Nephron (organoid): ENCODE measurements at regions not wholly inside any gene's neighbourhood (a gene's known extent, or its start where the extent isn't known, plus 50 kb on each side); places are given as distances from the start of the nearest gene placed in this dataset.

ENCODE experiments used
- H3K27ac Mint-ChIP-seq, 3 experiments: 2 replicates each; pipeline ENCODE4 v1.8.0; 2020; ENCODE audit warnings: mixed read lengths in 3 of 3, mild to moderate bottlenecking in 2 of 3, moderate library complexity in 1 of 3
- H3K27me3 Mint-ChIP-seq: 2 replicates; pipeline ENCODE4 v1.8.0; 2021; ENCODE audit warnings: low read depth, mild to moderate bottlenecking, moderate library complexity, mixed read lengths
- H3K36me3 Mint-ChIP-seq: 2 replicates; pipeline ENCODE4 v1.8.0; 2020; ENCODE audit warnings: low read depth, mixed read lengths
- H3K4me1 Mint-ChIP-seq: 2 replicates; pipeline ENCODE4 v1.8.0; 2020; ENCODE audit warnings: mixed read lengths
- H3K4me3 Mint-ChIP-seq, 3 experiments: 2 replicates each; pipeline ENCODE4 v1.8.0; 2020; ENCODE audit warnings: mild to moderate bottlenecking in 3 of 3, mixed read lengths in 3 of 3, moderate library complexity in 2 of 3
- H3K9me3 Mint-ChIP-seq: 2 replicates; pipeline ENCODE4 v1.8.0; 2020; ENCODE audit warnings: mixed read lengths
- TF ChIP-seq, protein P1 (sequence below), 3 experiments: fragments of 200-600 bp; sonication (generic); IDR thresholded peaks; one replicate each; pipeline ENCODE4 v1.5.0; 2021; ENCODE audit warnings: antibody characterized with exemption in 3 of 3; ENCODE audit not compliant: unreplicated experiment in 3 of 3

DNA sequence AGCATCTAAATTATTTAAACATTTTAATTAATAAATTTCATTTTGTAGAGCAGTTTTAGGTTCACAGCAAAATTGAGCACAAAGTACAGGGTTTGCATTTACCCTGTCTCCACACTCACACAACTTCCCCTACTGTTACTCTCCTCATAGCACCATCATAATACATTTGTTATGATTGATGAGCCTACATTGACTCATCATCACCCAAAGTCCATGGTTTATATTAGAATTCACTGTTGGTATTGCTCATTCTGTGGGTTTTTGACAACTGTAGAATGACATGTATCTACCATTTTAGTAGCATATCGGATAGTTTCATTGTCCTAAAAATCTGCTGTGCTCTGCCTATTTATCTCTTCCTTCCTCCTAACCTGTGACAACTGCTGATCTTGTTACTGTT is 411.1 kb upstream of the MPDZ start:
- peaks cover 59% of the 10 kb centered on the region for H3K9me3 Mint-ChIP-seq
- no peak overlapping the region for H3K4me3 Mint-ChIP-seq
- no peak overlapping the region for H3K27ac Mint-ChIP-seq
- TF ChIP-seq, protein P1, sequence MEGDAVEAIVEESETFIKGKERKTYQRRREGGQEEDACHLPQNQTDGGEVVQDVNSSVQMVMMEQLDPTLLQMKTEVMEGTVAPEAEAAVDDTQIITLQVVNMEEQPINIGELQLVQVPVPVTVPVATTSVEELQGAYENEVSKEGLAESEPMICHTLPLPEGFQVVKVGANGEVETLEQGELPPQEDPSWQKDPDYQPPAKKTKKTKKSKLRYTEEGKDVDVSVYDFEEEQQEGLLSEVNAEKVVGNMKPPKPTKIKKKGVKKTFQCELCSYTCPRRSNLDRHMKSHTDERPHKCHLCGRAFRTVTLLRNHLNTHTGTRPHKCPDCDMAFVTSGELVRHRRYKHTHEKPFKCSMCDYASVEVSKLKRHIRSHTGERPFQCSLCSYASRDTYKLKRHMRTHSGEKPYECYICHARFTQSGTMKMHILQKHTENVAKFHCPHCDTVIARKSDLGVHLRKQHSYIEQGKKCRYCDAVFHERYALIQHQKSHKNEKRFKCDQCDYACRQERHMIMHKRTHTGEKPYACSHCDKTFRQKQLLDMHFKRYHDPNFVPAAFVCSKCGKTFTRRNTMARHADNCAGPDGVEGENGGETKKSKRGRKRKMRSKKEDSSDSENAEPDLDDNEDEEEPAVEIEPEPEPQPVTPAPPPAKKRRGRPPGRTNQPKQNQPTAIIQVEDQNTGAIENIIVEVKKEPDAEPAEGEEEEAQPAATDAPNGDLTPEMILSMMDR (IDR thresholded peaks at IDR 0.05; ENCODE audit: unreplicated experiment in 3 of 3), result no peak
- peaks cover 15% of the 10 kb centered on the region for H3K4me1 Mint-ChIP-seq
- H3K36me3 Mint-ChIP-seq, result peaks cover 15% of the 10 kb centered on the region
- peaks cover under 1% of the 10 kb centered on the region for H3K27me3 Mint-ChIP-seq

DNA sequence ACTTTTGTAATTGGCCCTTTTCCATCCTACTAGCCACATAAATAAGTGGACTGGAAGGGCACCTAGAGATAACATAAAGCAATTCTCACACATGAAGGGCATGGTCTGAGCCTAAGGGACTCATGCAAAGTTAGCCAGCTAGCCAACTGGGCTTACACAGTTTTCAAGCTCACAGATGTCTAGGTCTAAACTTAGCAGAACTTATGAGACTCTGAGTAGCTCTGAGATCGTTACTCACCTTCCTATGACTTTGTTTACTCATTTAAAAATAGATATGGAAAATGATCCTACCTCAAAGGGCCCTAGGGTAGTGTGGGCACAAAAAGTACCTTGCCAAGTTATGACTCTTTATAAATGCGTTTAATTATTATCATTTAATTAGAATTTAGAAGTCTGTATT is 410.4 kb upstream of the MPDZ start:
- Mint-ChIP-seq H3K27me3 (peaks cover 5% of the 10 kb centered on the region), H3K9me3 (peaks cover 55% of the 10 kb centered on the region), H3K36me3 (peaks cover 8% of the 10 kb centered on the region), H3K4me1 (peaks cover 15% of the 10 kb centered on the region), H3K27ac (peak overlapping the region in 2 of 3 experiments; percentile 71 to 79), H3K4me3 (no peak overlapping the region)
- TF ChIP-seq, protein P1 (IDR thresholded peaks at IDR 0.05; ENCODE audit: unreplicated experiment in 3 of 3), result no peak

DNA sequence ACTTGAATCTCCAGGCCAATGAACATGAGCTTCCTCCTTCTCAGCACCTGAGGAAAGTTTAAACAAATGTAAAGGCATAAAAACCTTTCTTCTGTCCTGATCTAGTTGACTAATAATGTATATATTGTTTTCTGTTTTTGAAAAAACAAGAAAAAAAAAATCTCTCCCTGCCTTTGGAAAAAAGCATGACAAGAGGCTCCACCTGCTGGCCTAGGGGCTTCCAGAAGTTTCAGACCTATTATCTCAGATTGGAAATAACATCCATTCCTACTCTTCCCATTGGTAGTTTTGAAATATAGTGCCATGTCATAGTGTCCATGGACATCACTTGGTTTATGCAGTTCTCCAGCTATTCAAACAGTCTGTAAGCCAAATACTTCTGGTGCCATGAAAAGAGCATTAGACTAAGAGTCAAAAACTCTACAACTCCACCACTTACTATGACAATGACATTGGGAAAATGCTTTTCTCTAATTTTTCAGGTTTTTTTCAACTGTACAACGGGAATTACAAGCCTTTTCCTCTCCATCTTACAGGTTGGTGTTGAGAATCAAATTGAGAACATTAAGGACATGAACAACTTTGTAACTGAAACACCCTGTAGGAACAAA is 409.6 kb upstream of the MPDZ start:
- Mint-ChIP-seq H3K4me1 (peaks cover 15% of the 10 kb centered on the region), H3K27me3 (peaks cover 5% of the 10 kb centered on the region), H3K9me3 (peaks cover 49% of the 10 kb centered on the region), H3K4me3 (no peak overlapping the region), H3K36me3 (peaks cover 6% of the 10 kb centered on the region), H3K27ac (peak overlapping the region; percentile 37 to 79 (median 71))
- TF ChIP-seq, protein P1 (IDR thresholded peaks at IDR 0.05; ENCODE audit: unreplicated experiment in 3 of 3), result peak; percentile 46 to 54 (median 48)

DNA sequence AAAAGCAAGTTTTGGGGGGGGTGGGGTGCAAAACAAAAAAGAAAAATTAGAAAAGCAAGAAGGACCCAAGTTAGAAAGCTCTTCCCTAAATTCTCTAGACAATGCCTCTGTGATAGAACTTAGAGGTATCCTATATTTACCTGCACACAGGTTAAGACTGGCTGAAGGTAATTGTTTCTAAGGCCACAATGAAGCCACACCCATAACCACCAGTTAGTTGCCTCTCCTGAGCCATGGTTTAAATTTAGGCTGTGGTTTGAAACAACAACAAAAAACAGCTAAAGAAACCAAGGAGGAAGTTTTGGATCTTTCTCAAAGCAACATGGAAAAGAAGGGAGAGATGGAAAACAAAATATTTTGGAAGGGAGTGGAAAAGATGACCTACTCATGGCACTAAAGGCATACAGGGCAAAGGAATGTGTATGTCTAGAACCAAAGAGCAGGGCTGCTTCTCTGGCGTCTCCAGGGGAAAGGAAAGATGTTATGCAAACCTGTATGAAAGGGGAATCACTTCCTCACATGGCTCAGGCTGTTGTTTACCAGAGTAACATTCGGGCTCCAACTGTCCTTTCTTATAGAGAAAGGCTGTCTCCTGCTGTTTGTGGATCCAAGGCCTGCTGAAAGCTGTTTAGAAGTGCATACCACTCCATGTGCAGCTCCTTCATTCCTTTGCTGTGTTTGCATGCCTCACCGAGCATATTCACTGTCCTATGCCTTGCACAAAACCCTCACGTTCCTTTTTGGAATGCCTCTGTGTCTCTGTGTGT is 408.9 kb upstream of the MPDZ start:
- Mint-ChIP-seq H3K4me3 (no peak overlapping the region), H3K27ac (peak overlapping the region; percentile 37 to 79 (median 71)), H3K36me3 (peaks cover 3% of the 10 kb centered on the region), H3K27me3 (peaks cover 5% of the 10 kb centered on the region), H3K4me1 (peaks cover 15% of the 10 kb centered on the region), H3K9me3 (peaks cover 42% of the 10 kb centered on the region)
- TF ChIP-seq, protein P1 (IDR thresholded peaks at IDR 0.05; ENCODE audit: unreplicated experiment in 3 of 3), result no peak

DNA sequence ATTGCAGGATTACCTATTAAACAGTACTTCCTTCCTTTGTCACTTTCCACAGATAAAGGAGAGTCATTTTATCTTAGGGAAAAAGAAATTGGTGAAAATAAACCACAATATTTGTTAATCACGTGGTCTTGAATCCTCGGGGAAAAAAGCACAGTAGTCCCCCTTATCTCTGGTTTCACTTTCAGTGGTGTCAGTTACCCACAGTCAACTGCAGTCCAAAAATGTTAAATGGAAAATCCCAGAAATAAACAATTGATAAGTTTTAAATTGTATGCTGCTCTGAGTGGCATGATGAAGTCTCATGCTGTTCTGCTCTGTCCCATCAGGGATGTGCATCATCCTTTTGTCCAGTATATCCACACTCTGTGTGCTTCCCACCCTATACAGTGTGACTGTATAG is 405.2 kb upstream of the MPDZ start:
- H3K9me3 Mint-ChIP-seq, result peaks cover 30% of the 10 kb centered on the region
- no peak overlapping the region for H3K4me3 Mint-ChIP-seq
- TF ChIP-seq, protein P1 (IDR thresholded peaks at IDR 0.05; ENCODE audit: unreplicated experiment in 3 of 3), result no peak
- no peak overlapping the region for H3K27ac Mint-ChIP-seq
- peaks cover 5% of the 10 kb centered on the region for H3K27me3 Mint-ChIP-seq
- H3K36me3 Mint-ChIP-seq, result peaks cover 3% of the 10 kb centered on the region
- peaks cover 14% of the 10 kb centered on the region for H3K4me1 Mint-ChIP-seq
